HEK293T (cell line): ENCODE measurements at regions not wholly inside any gene's neighbourhood (a gene's known extent, or its start where the extent isn't known, plus 50 kb on each side); places are given as distances from the start of the nearest gene placed in this dataset.

Experiments
- CTCF ChIA-PET: fragments of 350-600 bp; formaldehyde crosslinking; extraction: SDS; loops from one replicate; lab custom pipeline; 2021; ENCODE audit warnings: antibody characterized with exemption, inconsistent platforms; lab: Yijun Ruan, JAX
- POLR2A ChIA-PET: fragments of 350-600 bp; formaldehyde crosslinking; extraction: SDS; loops from one replicate; lab custom pipeline; 2020; ENCODE audit warnings: antibody characterized with exemption, inconsistent platforms; lab: Yijun Ruan, JAX
- DNase-seq: peaks from one replicate; pipeline ENCODE4 v3.0.0; 2012; ENCODE audit warnings: mixed read lengths; ENCODE audit errors: extremely low spot score
- ARNT ChIP-seq: fragments of 450-650 bp; IDR thresholded peaks from 2 replicates; pipeline ENCODE4 v1.6.1; 2017; ENCODE audit warnings: mild to moderate bottlenecking
- BHLHE40 ChIP-seq: fragments of 450-650 bp; IDR thresholded peaks from 2 replicates; pipeline ENCODE4 v1.6.1; 2016; ENCODE audit warnings: mild to moderate bottlenecking, moderate library complexity, borderline replicate concordance
- CTBP1 ChIP-seq: fragments of 450-650 bp; IDR thresholded peaks from 2 replicates; pipeline ENCODE4 v1.6.1; 2016; ENCODE audit warnings: borderline replicate concordance
- ELF4 ChIP-seq: fragments of 450-650 bp; IDR thresholded peaks from 2 replicates; pipeline ENCODE4 v1.6.1; 2017; ENCODE audit warnings: antibody characterized with exemption
- FOXA1 ChIP-seq: fragments of 450-650 bp; IDR thresholded peaks from 2 replicates; pipeline ENCODE4 v1.6.1; 2016; ENCODE audit warnings: mild to moderate bottlenecking
- FOXK2 ChIP-seq: fragments of 450-650 bp; IDR thresholded peaks from 2 replicates; pipeline ENCODE4 v1.6.1; 2016; ENCODE audit warnings: mild to moderate bottlenecking
- FOXM1 ChIP-seq: fragments of 450-650 bp; IDR thresholded peaks from 2 replicates; pipeline ENCODE4 v1.6.1; 2017; ENCODE audit warnings: mild to moderate bottlenecking, borderline replicate concordance
- HDGF ChIP-seq: fragments of 450-650 bp; IDR thresholded peaks from 2 replicates; pipeline ENCODE4 v1.6.1; 2017; ENCODE audit warnings: antibody characterized with exemption, borderline replicate concordance
- L3MBTL2 ChIP-seq: fragments of 450-650 bp; conservative IDR thresholded peaks from 2 replicates; pipeline ENCODE4 v1.6.1; 2016; ENCODE audit warnings: mild to moderate bottlenecking
- LEF1 ChIP-seq: fragments of 450-650 bp; IDR thresholded peaks from 2 replicates; pipeline ENCODE4 v1.6.1; 2017; ENCODE audit warnings: mild to moderate bottlenecking, borderline replicate concordance
- NFRKB ChIP-seq: fragments of 450-650 bp; IDR thresholded peaks from 2 replicates; pipeline ENCODE4 v1.6.1; 2016; ENCODE audit warnings: mild to moderate bottlenecking, moderate library complexity
- PKNOX1 ChIP-seq: fragments of 450-650 bp; IDR thresholded peaks from 2 replicates; pipeline ENCODE4 v1.6.1; 2016
- SP1 ChIP-seq: fragments of 450-650 bp; IDR thresholded peaks from 2 replicates; pipeline ENCODE4 v1.6.1; 2017
- SUZ12 ChIP-seq: fragments of 450-650 bp; IDR thresholded peaks from 2 replicates; pipeline ENCODE4 v1.6.1; 2016; ENCODE audit warnings: mild to moderate bottlenecking
- TARDBP ChIP-seq: fragments of 450-650 bp; IDR thresholded peaks from 2 replicates; pipeline ENCODE4 v1.6.1; 2016
- ZNF384 ChIP-seq: fragments of 450-650 bp; IDR thresholded peaks from 2 replicates; pipeline ENCODE4 v1.6.1; 2016

GRCh38 chr11:133718831-133719230 is 126.5 kb downstream of the SPATA19 start:
- no peak for TF ChIP-seq SP1
- TF ChIP-seq TARDBP, result no peak
- TF ChIP-seq NFRKB, result no peak
- no peak for TF ChIP-seq LEF1
- no peak for TF ChIP-seq FOXA1
- DNase-seq, result no peak
- CTCF ChIA-PET, result no interaction called here
- POLR2A ChIA-PET, result no interaction called here

- POLR2A ChIA-PET, result no interaction called here
- no peak for DNase-seq
- TF ChIP-seq CTBP1 (no peak), SUZ12 (no peak), FOXA1 (no peak), HDGF (no peak), FOXK2 (no peak), ELF4 (no peak), SP1 (no peak), BHLHE40 (no peak), LEF1 (no peak), NFRKB (no peak), FOXM1 (no peak), PKNOX1 (no peak), TARDBP (no peak), L3MBTL2 (no peak), ARNT (no peak), ZNF384 (no peak)
- CTCF ChIA-PET, result no interaction called here
Measured at GRCh38 chr11:133718238-133718637, 127.1 kb downstream of the SPATA19 start.

GRCh38 chr11:133716602-133717001 is 128.7 kb downstream of the SPATA19 start:
- DNase-seq, result no peak
- TF ChIP-seq CTBP1, result no peak
- TF ChIP-seq ZNF384, result no peak
- TF ChIP-seq FOXM1, result no peak
- TF ChIP-seq L3MBTL2, result no peak
- TF ChIP-seq FOXA1, result no peak
- TF ChIP-seq BHLHE40, result no peak
- no peak for TF ChIP-seq HDGF
- no peak for TF ChIP-seq PKNOX1
- ChIA-PET CTCF (interaction anchor here (0.6 kb wide), 1 partner anchor 118 kb away, joined by 4 read pairs; no protein-coding TSS in a partner anchor), POLR2A (no interaction called here)

GRCh38 chr11:133715602-133716001 is 129.7 kb downstream of the SPATA19 start:
- CTCF ChIA-PET, result no interaction called here
- POLR2A ChIA-PET, result no interaction called here
- DNase-seq, result no peak
- TF ChIP-seq FOXM1 (no peak), FOXK2 (no peak), ZNF384 (no peak), TARDBP (no peak), ELF4 (no peak), PKNOX1 (no peak)

GRCh38 chr11:133714471-133715375 is 130.6 kb downstream of the SPATA19 start:
- ChIA-PET CTCF (no interaction called here), POLR2A (no interaction called here)
- no peak for DNase-seq
- no peak for TF ChIP-seq PKNOX1
- TF ChIP-seq FOXA1, result no peak
- no peak for TF ChIP-seq SP1
- no peak for TF ChIP-seq HDGF
- TF ChIP-seq TARDBP, result no peak
- no peak for TF ChIP-seq ARNT
- no peak for TF ChIP-seq L3MBTL2
- no peak for TF ChIP-seq FOXM1
- TF ChIP-seq FOXK2, result no peak
- TF ChIP-seq ELF4, result no peak
- TF ChIP-seq BHLHE40, result no peak

- DNase-seq, result no peak
- TF ChIP-seq FOXK2 (no peak), ARNT (no peak), PKNOX1 (no peak), ELF4 (no peak), L3MBTL2 (no peak), CTBP1 (no peak), NFRKB (no peak), TARDBP (no peak), FOXA1 (no peak), LEF1 (no peak), HDGF (no peak)
- CTCF ChIA-PET, result no interaction called here
- POLR2A ChIA-PET, result no interaction called here
Measured at GRCh38 chr11:133713844-133714243, 131.5 kb downstream of the SPATA19 start.
